H1 (cell line): ENCODE measurements at regions not wholly inside any gene's neighbourhood (a gene's known extent, or its start where the extent isn't known, plus 50 kb on each side); places are given as distances from the start of the nearest gene placed in this dataset.

ENCODE experiments used
- CEBPB ChIP-seq: IDR thresholded peaks from 2 replicates; pipeline ENCODE4 v1.6.1; 2012; ENCODE audit warnings: low read depth, low read length
- CTCF ChIP-seq, 3 experiments: IDR thresholded peaks; 1 replicate in 2 of 3; 2 replicates in 1 of 3; pipeline versions ENCODE4 v1.5.1 to v1.6.1; 2011; ENCODE audit warnings: low read length in 3 of 3, mild to moderate bottlenecking in 3 of 3, inconsistent platforms in 2 of 3, low read depth in 1 of 3, moderate library complexity in 1 of 3; ENCODE audit not compliant: insufficient read depth in 1 of 3; ENCODE audit errors: control extremely low read depth in 1 of 3
- EGR1 ChIP-seq: IDR thresholded peaks from 2 replicates; pipeline ENCODE4 v1.6.1; 2011; ENCODE audit warnings: low read depth, low read length, borderline replicate concordance
- JUN ChIP-seq: IDR thresholded peaks from 2 replicates; pipeline ENCODE4 v1.6.1; 2011; ENCODE audit warnings: low read depth, mild to moderate bottlenecking, improper control_type of control experiment, low read length
- NRF1 ChIP-seq: IDR thresholded peaks from 2 replicates; pipeline ENCODE4 v1.6.1; 2011; ENCODE audit warnings: mild to moderate bottlenecking, low read depth, low read length, improper control_type of control experiment
- POLR2AphosphoS5 ChIP-seq: IDR thresholded peaks from 2 replicates; pipeline ENCODE4 v1.6.1; 2011; ENCODE audit warnings: low read depth, low read length
- TAF1 ChIP-seq: IDR thresholded peaks from 2 replicates; pipeline ENCODE4 v1.6.1; 2011; ENCODE audit warnings: mild to moderate bottlenecking, low read depth, low read length

GRCh38 chr17:28261219-28261618 lies 57.8 kb upstream of the TMEM97 start:
- TF ChIP-seq CTCF (IDR thresholded peaks at IDR 0.05; ENCODE audit: control extremely low read depth in 1 of 3, insufficient read depth in 1 of 3, low read depth in 1 of 3, low read length in 3 of 3) (no peak), JUN (no peak), EGR1 (no peak), CEBPB (no peak), POLR2AphosphoS5 (no peak), NRF1 (no peak), TAF1 (no peak)
